K562 (cell line): ENCODE measurements at regions not wholly inside any gene's neighbourhood (a gene's known extent, or its start where the extent isn't known, plus 50 kb on each side); places are given as distances from the start of the nearest gene placed in this dataset.

ENCODE experiments used
- ATAC-seq: fragments of 200-7000 bp; cut with Tn5 transposase; 3 replicates; pipeline ENCODE4 v1.9.1; 2020; ENCODE audit warnings: moderate library complexity
- BruUV-seq: library from RNA; stranded (reverse); fragments of 400-500 nt; replicated peaks from 2 replicates; lab custom pipeline; 2021; lab: Mats Ljungman, UMichigan
- CTCF ChIA-PET: fragments of 300-600 bp; formaldehyde crosslinking; extraction: SDS; loops from one replicate; lab custom pipeline; 2021; ENCODE audit warnings: low intra/inter-chr PET ratio; lab: Yijun Ruan, JAX
- POLR2A ChIA-PET: fragments of 300-600, 350-650 bp; sonication (Branson Sonifier 250); formaldehyde crosslinking; extraction: SDS; loops from one replicate; lab custom pipeline; 2021; ENCODE audit warnings: antibody characterized with exemption, inconsistent platforms; lab: Yijun Ruan, JAX
- DNase-seq, 4 experiments: peaks; one replicate each; pipeline versions ENCODE4 v3.0.0 to v3.0.0-alpha.2; 2011 to 2018; ENCODE audit warnings: low spot score in 3 of 4, mixed read lengths in 3 of 4; ENCODE audit errors: extremely low read depth in 1 of 4
- FAIRE-seq: peaks from 2 replicates; lab custom pipeline; 2011; peaks lifted over from hg19 to GRCh38; lab: Jason Lieb, UNC
- H2AFZ ChIP-seq: 2 replicates; pipeline ENCODE4 v1.6.0; 2011; ENCODE audit warnings: low read depth, low read length, control low read depth, inconsistent platforms
- H3K27ac ChIP-seq: fragments of 200-600 bp; 3 replicates; pipeline ENCODE4 v1.8.0; 2011; ENCODE audit warnings: low read depth, mild to moderate bottlenecking, control low read depth, inconsistent platforms, low read length, moderate library complexity, mixed read lengths; ENCODE audit errors: extremely low read depth
- H3K27me3 ChIP-seq, 2 experiments: fragments of 300-600 bp in 1 of 2; 2 replicates in 1 of 2; 3 replicates in 1 of 2; pipeline versions ENCODE4 v1.6.0 to v1.8.0; 2011; ENCODE audit warnings: inconsistent platforms in 2 of 2, low read length in 2 of 2, mild to moderate bottlenecking in 1 of 2, mixed read lengths in 1 of 2, moderate library complexity in 1 of 2; ENCODE audit not compliant: control insufficient read depth in 2 of 2, insufficient read depth in 2 of 2
- H3K36me3 ChIP-seq: fragments of 300-600 bp; 3 replicates; pipeline ENCODE4 v1.8.0; 2011; ENCODE audit warnings: mild to moderate bottlenecking, low read length, inconsistent platforms; ENCODE audit not compliant: control insufficient read depth, insufficient read depth
- H3K4me1 ChIP-seq, 2 experiments: fragments of 200-600 bp in 1 of 2; replicated peaks in 1 of 2; 2 replicates in 1 of 2; 3 replicates in 1 of 2; pipeline versions ENCODE4 v1.5.1 to v1.8.0; 2011; ENCODE audit warnings: inconsistent platforms in 2 of 2, low read length in 2 of 2, mild to moderate bottlenecking in 1 of 2, mixed read lengths in 1 of 2, moderate library complexity in 1 of 2; ENCODE audit not compliant: control insufficient read depth in 2 of 2, insufficient read depth in 2 of 2
- H3K4me2 ChIP-seq: 2 replicates; pipeline ENCODE4 v1.6.1; 2011; ENCODE audit warnings: low read length, control low read depth, inconsistent platforms, mixed read lengths; ENCODE audit not compliant: insufficient read depth
- H3K4me3 ChIP-seq: fragments of 200-600 bp; sonication (generic), shearing (Covaris generic); 2 replicates; pipeline ENCODE4 v1.5.1; 2016; ENCODE audit warnings: control low read depth, inconsistent platforms
- H3K79me2 ChIP-seq: fragments of 200-600 bp; 3 replicates; pipeline ENCODE4 v1.8.0; 2011; ENCODE audit warnings: low read length, inconsistent platforms; ENCODE audit not compliant: control insufficient read depth, insufficient read depth
- H3K9ac ChIP-seq, 2 experiments: 2 replicates each; pipeline versions ENCODE4 v1.6.0 to v1.6.1; 2011; ENCODE audit warnings: low read depth in 2 of 2, low read length in 2 of 2, control low read depth in 1 of 2, inconsistent platforms in 1 of 2, mild to moderate bottlenecking in 1 of 2, mixed read lengths in 1 of 2; ENCODE audit not compliant: insufficient read depth in 1 of 2
- H3K9me1 ChIP-seq: one replicate; pipeline ENCODE4 v1.6.0; 2011; ENCODE audit warnings: inconsistent platforms, mild to moderate bottlenecking, low read length, moderate library complexity; ENCODE audit not compliant: control insufficient read depth, insufficient read depth
- H3K9me3 ChIP-seq: replicated peaks from 2 replicates; pipeline ENCODE4 v1.5.1; 2011; ENCODE audit warnings: low read depth, low read length, inconsistent platforms; ENCODE audit not compliant: control insufficient read depth, insufficient read depth
- H4K20me1 ChIP-seq: replicated peaks from 2 replicates; pipeline ENCODE4 v1.6.1; 2011; ENCODE audit warnings: low read length, inconsistent platforms, mixed read lengths; ENCODE audit not compliant: control insufficient read depth, insufficient read depth
- ELK1 ChIP-seq: sonication (generic); formaldehyde crosslinking; IDR thresholded peaks from 2 replicates; pipeline ENCODE4 v1.8.1; 2022; ENCODE audit warnings: missing genetic modification reagents
- GABPA ChIP-seq: fragments of 200-800 bp; sonication (Bioruptor generic); conservative IDR thresholded peaks from 2 replicates; pipeline ENCODE4 v1.6.1; 2016; ENCODE audit warnings: low read depth, missing genetic modification characterization, missing compliant biosample characterization
- MITF ChIP-seq: IDR thresholded peaks from 2 replicates; pipeline ENCODE4 v1.6.1; 2014; ENCODE audit warnings: antibody characterized with exemption
- RHOXF2B ChIP-seq: fragments of 250-450 bp; sonication (Bioruptor Pico); conservative IDR thresholded peaks from 2 replicates; pipeline ENCODE4 v1.5.1; 2021
- SMAD4 ChIP-seq: fragments of 250-450 bp; sonication (Bioruptor Pico); conservative IDR thresholded peaks from 2 replicates; pipeline ENCODE4 v1.8.0; 2021; ENCODE audit warnings: inconsistent platforms, mild to moderate bottlenecking, moderate library complexity
- USF2 ChIP-seq: sonication (generic); formaldehyde crosslinking; IDR thresholded peaks from 2 replicates; pipeline ENCODE4 v1.5.0; 2020; ENCODE audit warnings: missing genetic modification reagents
- ZBTB7A ChIP-seq: IDR thresholded peaks from 2 replicates; pipeline ENCODE4 v1.6.1; 2011; ENCODE audit warnings: low read depth, mild to moderate bottlenecking, low read length, moderate library complexity, borderline replicate concordance; ENCODE audit not compliant: control insufficient read depth
- ZFP30 ChIP-seq: fragments of 250-450 bp; sonication (Bioruptor Pico); IDR thresholded peaks from 2 replicates; pipeline ENCODE4 v1.8.0; 2022; ENCODE audit warnings: moderate library complexity, mild to moderate bottlenecking, inconsistent platforms, borderline replicate concordance
- ZNF324 ChIP-seq: fragments of 250-450 bp; sonication (Bioruptor Pico); IDR thresholded peaks from 2 replicates; pipeline ENCODE4 v1.4.0; 2020; ENCODE audit warnings: mild to moderate bottlenecking
- ZNF699 ChIP-seq: fragments of 250-450 bp; sonication (Bioruptor Pico); IDR thresholded peaks from 2 replicates; pipeline ENCODE4 v1.8.0; 2021; ENCODE audit warnings: mild to moderate bottlenecking, moderate library complexity; ENCODE audit not compliant: insufficient replicate concordance
- WGBS: fragments of 100-300 bp; shearing (Covaris generic); methylation state at CpG from one replicate; pipeline ENCODE4 v1.1.6; 2016; ENCODE audit warnings: low coverage, mixed read lengths; ENCODE audit not compliant: insufficient coverage; ENCODE audit errors: missing lambda C conversion rate; 5-methylcytosine and 5-hydroxymethylcytosine counted together
- in situ Hi-C: fragments of 300-500 bp; cut with MboI; formaldehyde crosslinking; loops from 4 replicates; pipeline ENCODE4 v1.15.0; 2018; ENCODE audit warnings: inconsistent platforms, mixed read lengths
- intact Hi-C: fragments of 100-400 bp; cut with micrococcal nuclease; formaldehyde crosslinking; loops from 2 replicates; pipeline ENCODE4 v1.14.2; 2022

- ATAC-seq = no peak
- WGBS = 4% methylated on average over 3 of the region's 3 CpGs
- no TSS peak for BruUV-seq
- Histone ChIP-seq H3K4me2 (no peak overlapping the region), H2AFZ (no peak overlapping the region), H3K27ac (no peak overlapping the region), H3K79me2 (no peaks in the 10 kb centered on the region), H4K20me1 (no peaks in the 10 kb centered on the region), H3K27me3 (peaks cover 16 to 20% of the 10 kb centered on the region in 2 experiments; a peak in 4 of 5 replicates), H3K36me3 (no peaks in the 10 kb centered on the region), H3K9me1 (no peaks in the 10 kb centered on the region), H3K4me1 (no peaks in the 10 kb centered on the region), H3K9ac (no peak overlapping the region)
- intact Hi-C loops (no loop called here), in situ Hi-C loops (no loop called here)
- DNase-seq = no peak
- ChIA-PET CTCF (no interaction called here), POLR2A (interaction anchor here (0.7 to 2.9 kb wide), 2 partner anchors 12 to 17 kb away, joined by 3 to 11 read pairs; no protein-coding TSS in a partner anchor)
- no peak for FAIRE-seq
- TF ChIP-seq ZBTB7A (no peak), USF2 (CRISPR knock-in tag) (no peak), ZFP30 (no peak), ZNF324 (CRISPR knock-in tag) (no peak), ELK1 (CRISPR knock-in tag) (no peak), SMAD4 (no peak), ZNF699 (CRISPR knock-in tag) (no peak), GABPA (tag) (no peak), RHOXF2B (CRISPR knock-in tag) (no peak), MITF (no peak)
- TF ChIP-seq, all 486 proteins: peak for 0
- H3K4me3 ChIP-seq = no peak overlapping the region
- H3K9me3 ChIP-seq = no peaks in the 10 kb centered on the region
Measured at GRCh38 chr6:147639279-147639678, 130.8 kb downstream of the SAMD5 start.
